ENCODE measurements at regions not wholly inside any gene's neighbourhood (a gene's known extent, or its start where the extent isn't known, plus 50 kb on each side); places are given as distances from the start of the nearest gene placed in this dataset.

- DNase-seq (ENCODE audit: low read depth), result no peak
Measured at GRCh38 chr4:67229148-67229547, 316.2 kb downstream of the CENPC start.

- DNase-seq (ENCODE audit: low read depth), result no peak
Measured at GRCh38 chr4:67220861-67221260, 324.4 kb downstream of the CENPC start.

- no peak for DNase-seq (ENCODE audit: low read depth)
Measured at GRCh38 chr4:67218883-67219282, 326.4 kb downstream of the CENPC start.

- DNase-seq (ENCODE audit: low read depth), result peak; percentile 0
Measured at GRCh38 chr4:67207941-67208441, 337.3 kb downstream of the CENPC start.

- DNase-seq (ENCODE audit: low read depth), result no peak
Measured at GRCh38 chr4:67204441-67204840, 340.9 kb downstream of the CENPC start.

- DNase-seq (ENCODE audit: low read depth), result no peak
Measured at GRCh38 chr4:67201334-67201733, 344.0 kb downstream of the CENPC start.

- DNase-seq (ENCODE audit: low read depth), result peak; percentile 51
Measured at GRCh38 chr4:67198727-67199126, 346.6 kb downstream of the CENPC start.

GRCh38 chr4:67167849-67168248 lies 377.5 kb downstream of the CENPC start:
- DNase-seq (ENCODE audit: low read depth), result no peak

- no peak for DNase-seq (ENCODE audit: low read depth)
Measured at GRCh38 chr4:67162690-67163089, 382.6 kb downstream of the CENPC start.

GRCh38 chr4:67161311-67161710 lies 384.0 kb downstream of the CENPC start:
- DNase-seq (ENCODE audit: low read depth), result no peak

GRCh38 chr4:67160394-67160793 lies 384.9 kb downstream of the CENPC start:
- peak; percentile 3 for DNase-seq (ENCODE audit: low read depth)

GRCh38 chr4:67158666-67159065 lies 386.6 kb downstream of the CENPC start:
- no peak for DNase-seq (ENCODE audit: low read depth)

- DNase-seq (ENCODE audit: low read depth), result no peak
Measured at GRCh38 chr4:67152976-67153375, 392.3 kb downstream of the CENPC start.

- DNase-seq (ENCODE audit: low read depth), result no peak
Measured at GRCh38 chr4:67151376-67152343, 393.6 kb downstream of the CENPC start.

- no peak for DNase-seq (ENCODE audit: low read depth)
Measured at GRCh38 chr4:67141586-67141985, 403.7 kb downstream of the CENPC start.

GRCh38 chr4:67134616-67135015 lies 410.7 kb downstream of the CENPC start:
- no peak for DNase-seq (ENCODE audit: low read depth)

GRCh38 chr4:67133162-67133561 lies 412.1 kb downstream of the CENPC start:
- no peak for DNase-seq (ENCODE audit: low read depth)

- DNase-seq (ENCODE audit: low read depth), result no peak
Measured at GRCh38 chr4:67131224-67131623, 414.1 kb downstream of the CENPC start.

- no peak for DNase-seq (ENCODE audit: low read depth)
Measured at GRCh38 chr4:67130411-67130810, 414.9 kb downstream of the CENPC start.

GRCh38 chr4:67126570-67126969 lies 418.7 kb downstream of the CENPC start:
- DNase-seq (ENCODE audit: low read depth), result no peak

GRCh38 chr4:67125636-67126514 lies 419.4 kb downstream of the CENPC start:
- no peak for DNase-seq (ENCODE audit: low read depth)

- DNase-seq (ENCODE audit: low read depth), result no peak
Measured at GRCh38 chr4:67124716-67125115, 420.6 kb downstream of the CENPC start.

- peak; percentile 35 for DNase-seq (ENCODE audit: low read depth)
Measured at GRCh38 chr4:67122029-67122428, 423.3 kb downstream of the CENPC start.

Data from ELR (cell line).